Keratinocyte (primary cell): ENCODE measurements at regions not wholly inside any gene's neighbourhood (a gene's known extent, or its start where the extent isn't known, plus 50 kb on each side); places are given as distances from the start of the nearest gene placed in this dataset.

Source experiments
- DNase-seq: peaks from one replicate; pipeline ENCODE4 v3.0.0-alpha.2; 2011; ENCODE audit warnings: low read depth, missing footprints, low spot score
- FAIRE-seq: peaks from 2 replicates; lab custom pipeline; 2011; peaks lifted over from hg19 to GRCh38; lab: Jason Lieb, UNC
- H2AFZ ChIP-seq: 2 replicates; pipeline ENCODE4 v1.6.0; 2012; ENCODE audit warnings: low read length, control low read depth, inconsistent platforms; ENCODE audit not compliant: control insufficient read depth
- H3K27ac ChIP-seq: 2 replicates; pipeline ENCODE4 v1.5.1; 2011; ENCODE audit warnings: low read length; ENCODE audit not compliant: control insufficient read depth, insufficient read depth
- H3K27me3 ChIP-seq: 3 replicates; pipeline ENCODE4 v1.6.0; 2011; ENCODE audit warnings: low read length; ENCODE audit not compliant: control insufficient read depth, insufficient read depth; ENCODE audit errors: extremely low read depth
- H3K36me3 ChIP-seq, 2 experiments: 2 replicates in 1 of 2; 3 replicates in 1 of 2; pipeline ENCODE4 v1.5.1; 2011; ENCODE audit warnings: low read length in 2 of 2, mild to moderate bottlenecking in 1 of 2; ENCODE audit not compliant: control insufficient read depth in 2 of 2, insufficient read depth in 2 of 2; ENCODE audit errors: extremely low read depth in 1 of 2
- H3K4me1 ChIP-seq: 3 replicates; pipeline ENCODE4 v1.5.1; 2011; ENCODE audit warnings: low read length; ENCODE audit not compliant: control insufficient read depth, insufficient read depth; ENCODE audit errors: extremely low read depth
- H3K4me2 ChIP-seq: 3 replicates; pipeline ENCODE4 v1.6.0; 2011; ENCODE audit warnings: low read depth, low read length; ENCODE audit not compliant: control insufficient read depth, insufficient read depth; ENCODE audit errors: extremely low read depth
- H3K4me3 ChIP-seq, 3 experiments: fragments of 200-600 bp in 1 of 3; sonication (generic) in 1 of 3; 2 replicates in 2 of 3; 3 replicates in 1 of 3; pipeline ENCODE4 v1.5.1; 2011 to 2016; ENCODE audit warnings: low read length in 3 of 3, mild to moderate bottlenecking in 3 of 3, control low read depth in 2 of 3, inconsistent platforms in 1 of 3, low read depth in 1 of 3, mixed read lengths in 1 of 3, mixed run types in 1 of 3, moderate library complexity in 1 of 3; ENCODE audit not compliant: control insufficient read depth in 2 of 3, insufficient read depth in 2 of 3; ENCODE audit errors: extremely low read depth in 1 of 3
- H3K79me2 ChIP-seq: 2 replicates; pipeline ENCODE4 v1.6.0; 2012; ENCODE audit warnings: low read length; ENCODE audit not compliant: control insufficient read depth, insufficient read depth
- H3K9ac ChIP-seq: 3 replicates; pipeline ENCODE4 v1.6.0; 2011; ENCODE audit warnings: low read length; ENCODE audit not compliant: control insufficient read depth, insufficient read depth; ENCODE audit errors: extremely low read depth
- H3K9me1 ChIP-seq: 3 replicates; pipeline ENCODE4 v1.6.0; 2011; ENCODE audit warnings: low read length; ENCODE audit not compliant: control insufficient read depth, insufficient read depth; ENCODE audit errors: extremely low read depth
- H3K9me3 ChIP-seq: 2 replicates; pipeline ENCODE4 v1.5.1; 2012; ENCODE audit warnings: low read depth, low read length; ENCODE audit not compliant: control insufficient read depth
- H4K20me1 ChIP-seq: 3 replicates; pipeline ENCODE4 v1.6.0; 2011; ENCODE audit warnings: low read length; ENCODE audit not compliant: control insufficient read depth, insufficient read depth; ENCODE audit errors: extremely low read depth
- CTCF ChIP-seq, 3 experiments: IDR thresholded peaks in 1 of 3; conservative IDR thresholded peaks in 1 of 3; optimal IDR thresholded peaks in 1 of 3; 2 replicates in 2 of 3; 3 replicates in 1 of 3; pipeline versions ENCODE3 to v1.5.1; 2011; ENCODE audit warnings: low read length in 3 of 3, mild to moderate bottlenecking in 3 of 3, moderate library complexity in 2 of 3, control low read depth in 1 of 3, inconsistent platforms in 1 of 3; ENCODE audit not compliant: insufficient read depth in 2 of 3; ENCODE audit errors: extremely low read depth in 1 of 3
- EZH2 ChIP-seq: IDR thresholded peaks from one replicate; pipeline ENCODE4 v1.6.1; 2012; ENCODE audit warnings: inconsistent platforms, mild to moderate bottlenecking, low read length, moderate library complexity
- dilution Hi-C: fragments of 300-500 bp; cut with MboI; formaldehyde crosslinking; loops from one replicate; pipeline ENCODE4 v1.7.0; 2020; ENCODE audit warnings: low sequenced_read_pairs; ENCODE audit not compliant: extremely low pct_ligation_motif_present

DNA sequence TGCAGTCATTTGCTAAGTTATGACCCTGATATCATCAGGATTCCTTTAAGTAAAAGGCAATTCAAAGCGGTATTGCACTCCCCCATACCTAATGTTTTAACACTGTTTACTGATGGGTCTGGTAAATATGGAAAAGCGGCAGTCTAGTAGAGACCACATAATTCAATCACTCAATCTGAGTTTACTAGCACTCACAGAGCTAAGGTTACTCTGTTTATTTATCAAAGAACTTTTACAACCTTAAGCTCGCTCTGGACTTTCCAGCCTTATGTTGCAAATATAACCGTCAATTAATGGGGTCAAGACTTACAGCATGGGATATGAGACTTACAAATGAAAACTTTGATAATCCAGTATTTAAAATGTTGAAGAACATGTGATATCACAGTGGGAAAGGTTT lies 124.5 kb upstream of the ZCCHC13 start:
- H3K27me3 ChIP-seq: no peaks in the 10 kb centered on the region
- H3K4me1 ChIP-seq: no peaks in the 10 kb centered on the region
- FAIRE-seq (no peak), DNase-seq (no peak)
- no peaks in the 10 kb centered on the region for H3K36me3 ChIP-seq
- dilution Hi-C loops: no loop called here
- H3K9me3 ChIP-seq: no peaks in the 10 kb centered on the region
- TF ChIP-seq CTCF (optimal IDR thresholded peaks at IDR 0.05 in 1 of 3, IDR thresholded peaks at IDR 0.05 in 1 of 3, conservative IDR thresholded peaks at IDR 0.05 in 1 of 3; ENCODE audit: extremely low read depth in 1 of 3, insufficient read depth in 2 of 3, low read length in 3 of 3) (no peak), EZH2 (no peak)
- H3K27ac ChIP-seq: no peak overlapping the region
- no peak overlapping the region for H3K9ac ChIP-seq
- no peak overlapping the region for H3K4me2 ChIP-seq
- no peaks in the 10 kb centered on the region for H4K20me1 ChIP-seq
- H3K79me2 ChIP-seq: no peaks in the 10 kb centered on the region
- H3K4me3 ChIP-seq: no peak overlapping the region
- no peaks in the 10 kb centered on the region for H3K9me1 ChIP-seq
- H2AFZ ChIP-seq: no peak overlapping the region

DNA sequence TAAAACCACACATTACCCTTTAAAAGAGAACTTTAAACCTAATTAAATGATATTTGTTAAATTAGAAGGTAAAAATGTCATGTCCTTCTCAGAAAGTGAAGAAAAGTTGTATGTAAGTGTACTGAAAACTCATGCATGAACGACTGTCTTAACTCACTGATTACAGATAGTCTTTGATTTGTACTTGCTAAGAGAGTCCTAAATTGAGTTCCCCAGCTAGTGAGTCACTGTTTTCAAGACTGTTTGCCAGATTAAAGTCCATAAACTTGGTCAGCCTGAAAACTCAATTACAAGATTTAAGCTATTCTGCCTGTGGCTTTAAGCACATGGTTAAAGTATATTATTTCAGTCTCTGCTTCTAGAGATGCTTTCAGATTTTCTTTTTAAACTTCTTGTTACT lies 124.9 kb upstream of the ZCCHC13 start:
- no peaks in the 10 kb centered on the region for H3K36me3 ChIP-seq

More for the DNA sequence above, 124.9 kb upstream of the ZCCHC13 start:
- Histone ChIP-seq H3K27ac (no peak overlapping the region), H2AFZ (no peak overlapping the region), H3K27me3 (no peaks in the 10 kb centered on the region), H3K9ac (no peak overlapping the region), H3K4me1 (no peaks in the 10 kb centered on the region), H3K9me3 (no peaks in the 10 kb centered on the region), H3K79me2 (no peaks in the 10 kb centered on the region), H3K4me3 (no peak overlapping the region), H4K20me1 (no peaks in the 10 kb centered on the region), H3K4me2 (no peak overlapping the region), H3K9me1 (no peaks in the 10 kb centered on the region)
- TF ChIP-seq EZH2: no peak
- no peak for TF ChIP-seq CTCF (optimal IDR thresholded peaks at IDR 0.05 in 1 of 3, IDR thresholded peaks at IDR 0.05 in 1 of 3, conservative IDR thresholded peaks at IDR 0.05 in 1 of 3; ENCODE audit: extremely low read depth in 1 of 3, insufficient read depth in 2 of 3, low read length in 3 of 3)
- DNase-seq: no peak
- no peak for FAIRE-seq
- dilution Hi-C loops: no loop called here
